LNCAP (cell line): ENCODE measurements at regions not wholly inside any gene's neighbourhood (a gene's known extent, or its start where the extent isn't known, plus 50 kb on each side); places are given as distances from the start of the nearest gene placed in this dataset.

Experiments used
- TF ChIP-seq, protein P1 (sequence below): fragments of 450-650 bp; IDR thresholded peaks from 2 replicates; pipeline ENCODE4 v1.5.1; 2017; ENCODE audit warnings: mild to moderate bottlenecking

DNA sequence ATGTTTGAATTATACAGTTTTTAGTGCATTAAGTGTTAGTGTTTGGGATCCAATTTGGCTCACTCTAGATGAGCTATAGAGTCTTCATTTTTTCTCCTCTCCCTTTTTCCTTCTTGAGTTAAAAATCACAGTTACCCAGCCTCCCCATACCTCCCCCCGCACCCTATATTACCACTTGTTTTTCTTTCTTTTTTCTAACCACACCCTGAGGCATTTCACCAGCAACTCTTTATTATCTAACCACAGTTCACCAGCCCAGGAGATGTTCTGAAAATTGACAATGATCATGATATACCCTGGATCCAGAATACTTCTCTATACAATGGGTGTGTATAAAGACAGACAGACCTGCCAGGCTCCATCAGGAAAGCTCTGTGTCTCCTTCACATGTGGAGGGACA lies 86.5 kb upstream of the UBL3 start:
- TF ChIP-seq, protein P1, sequence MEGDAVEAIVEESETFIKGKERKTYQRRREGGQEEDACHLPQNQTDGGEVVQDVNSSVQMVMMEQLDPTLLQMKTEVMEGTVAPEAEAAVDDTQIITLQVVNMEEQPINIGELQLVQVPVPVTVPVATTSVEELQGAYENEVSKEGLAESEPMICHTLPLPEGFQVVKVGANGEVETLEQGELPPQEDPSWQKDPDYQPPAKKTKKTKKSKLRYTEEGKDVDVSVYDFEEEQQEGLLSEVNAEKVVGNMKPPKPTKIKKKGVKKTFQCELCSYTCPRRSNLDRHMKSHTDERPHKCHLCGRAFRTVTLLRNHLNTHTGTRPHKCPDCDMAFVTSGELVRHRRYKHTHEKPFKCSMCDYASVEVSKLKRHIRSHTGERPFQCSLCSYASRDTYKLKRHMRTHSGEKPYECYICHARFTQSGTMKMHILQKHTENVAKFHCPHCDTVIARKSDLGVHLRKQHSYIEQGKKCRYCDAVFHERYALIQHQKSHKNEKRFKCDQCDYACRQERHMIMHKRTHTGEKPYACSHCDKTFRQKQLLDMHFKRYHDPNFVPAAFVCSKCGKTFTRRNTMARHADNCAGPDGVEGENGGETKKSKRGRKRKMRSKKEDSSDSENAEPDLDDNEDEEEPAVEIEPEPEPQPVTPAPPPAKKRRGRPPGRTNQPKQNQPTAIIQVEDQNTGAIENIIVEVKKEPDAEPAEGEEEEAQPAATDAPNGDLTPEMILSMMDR: no peak

GRCh38 chr13:29936051-29936813 lies 85.8 kb upstream of the UBL3 start:
- TF ChIP-seq, protein P1: no peak

GRCh38 chr13:29935309-29935981 lies 85.0 kb upstream of the UBL3 start:
- TF ChIP-seq, protein P1: no peak

- TF ChIP-seq, protein P1: no peak
These were observed 84.3 kb upstream of the UBL3 start for GRCh38 chr13:29934531-29935308.

- TF ChIP-seq, protein P1: no peak
These were observed 83.0 kb upstream of the UBL3 start for GRCh38 chr13:29933401-29933800.

- TF ChIP-seq, protein P1: no peak
These were observed 81.3 kb upstream of the UBL3 start for GRCh38 chr13:29931696-29932095.

DNA sequence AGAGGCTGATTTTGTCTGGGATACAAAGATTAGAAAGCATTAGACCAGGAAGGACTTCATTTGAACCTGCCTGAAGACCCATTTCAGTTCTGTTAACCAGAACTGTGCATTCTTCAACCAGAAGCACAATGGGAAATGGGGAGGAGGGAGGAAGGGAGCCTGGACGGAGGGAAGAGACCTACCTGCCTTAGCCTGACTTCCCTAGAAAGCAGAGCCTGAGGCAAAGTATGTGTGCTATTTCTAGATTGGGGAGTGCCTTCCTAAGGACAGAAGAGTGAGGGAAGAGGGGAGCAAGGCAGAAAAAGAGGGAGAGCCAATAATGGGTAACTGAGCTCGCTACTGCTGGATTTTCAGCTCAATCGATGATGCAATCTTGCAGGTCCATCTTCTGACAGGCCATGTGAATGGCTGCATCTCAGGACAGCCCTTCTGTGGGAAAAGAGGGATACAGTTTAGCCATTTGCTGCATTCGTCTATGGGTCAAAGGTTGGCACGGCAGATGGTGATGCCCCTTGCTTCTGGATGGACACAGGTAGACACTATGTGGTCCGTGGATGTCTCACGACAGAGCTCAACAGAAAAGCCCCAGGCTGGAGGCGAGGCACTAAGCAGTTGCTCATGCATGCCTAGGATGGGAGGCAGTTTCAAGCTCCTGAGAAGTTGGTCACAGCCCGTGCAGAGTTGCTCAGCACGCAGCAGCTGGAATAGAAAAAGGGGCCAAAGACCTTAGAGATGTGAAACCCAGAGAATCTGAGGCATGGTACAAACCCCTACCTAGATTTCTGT lies 78.8 kb upstream of the UBL3 start:
- TF ChIP-seq, protein P1: no peak
